Coronary artery (tissue), 2 donors: ENCODE measurements at regions not wholly inside any gene's neighbourhood (a gene's known extent, or its start where the extent isn't known, plus 50 kb on each side); places are given as distances from the start of the nearest gene placed in this dataset.

ENCODE experiments used
- DNase-seq: peaks from one replicate; pipeline ENCODE4 v3.0.0-alpha.2; 2017; ENCODE audit warnings: low spot score
- H3K27ac ChIP-seq, 2 donors: fragments of 200-600 bp; sonication (generic); one replicate each; pipeline ENCODE4 v1.5.1; 2016 to 2019
- H3K4me3 ChIP-seq: fragments of 200-600 bp; sonication (generic); 2 replicates; pipeline ENCODE4 v1.5.1; 2016; ENCODE audit warnings: mild to moderate bottlenecking, moderate library complexity
- CTCF ChIP-seq: fragments of 200-600 bp; sonication (generic); IDR thresholded peaks from one replicate; pipeline ENCODE4 v1.5.1; 2019; ENCODE audit warnings: antibody characterized with exemption

GRCh38 chr13:28590461-28590860 is 68.5 kb upstream of the POMP start:
- H3K4me3 ChIP-seq: no peak overlapping the region
- TF ChIP-seq CTCF: no peak
- no peak for DNase-seq
- no peak overlapping the region for H3K27ac ChIP-seq

DNA sequence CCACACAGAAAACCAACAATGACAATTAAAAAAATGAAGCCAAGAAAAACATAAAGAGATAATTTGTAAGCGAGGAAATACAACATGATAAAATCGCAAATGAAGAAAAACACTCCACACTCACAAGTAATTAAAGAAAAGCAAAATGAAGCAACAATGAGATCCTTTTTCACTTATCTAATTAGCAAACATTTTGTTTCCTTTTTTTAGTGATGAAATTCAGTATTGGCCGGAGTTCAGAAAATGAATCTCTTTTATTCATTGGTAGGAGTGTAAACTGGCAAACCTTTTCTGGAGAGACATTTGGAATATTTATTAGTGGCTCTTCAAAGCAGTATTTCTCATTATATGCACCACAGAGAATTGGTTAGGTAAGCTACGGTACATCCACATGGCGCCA is 70.6 kb upstream of the POMP start:
- no peak for TF ChIP-seq CTCF
- no peak overlapping the region for H3K4me3 ChIP-seq
- H3K27ac ChIP-seq: no peak overlapping the region
- no peak for DNase-seq

- no peak overlapping the region for H3K4me3 ChIP-seq
- H3K27ac ChIP-seq: no peak overlapping the region
- no peak for TF ChIP-seq CTCF
- no peak for DNase-seq
These were observed 71.8 kb upstream of the POMP start for GRCh38 chr13:28587174-28587540.

DNA sequence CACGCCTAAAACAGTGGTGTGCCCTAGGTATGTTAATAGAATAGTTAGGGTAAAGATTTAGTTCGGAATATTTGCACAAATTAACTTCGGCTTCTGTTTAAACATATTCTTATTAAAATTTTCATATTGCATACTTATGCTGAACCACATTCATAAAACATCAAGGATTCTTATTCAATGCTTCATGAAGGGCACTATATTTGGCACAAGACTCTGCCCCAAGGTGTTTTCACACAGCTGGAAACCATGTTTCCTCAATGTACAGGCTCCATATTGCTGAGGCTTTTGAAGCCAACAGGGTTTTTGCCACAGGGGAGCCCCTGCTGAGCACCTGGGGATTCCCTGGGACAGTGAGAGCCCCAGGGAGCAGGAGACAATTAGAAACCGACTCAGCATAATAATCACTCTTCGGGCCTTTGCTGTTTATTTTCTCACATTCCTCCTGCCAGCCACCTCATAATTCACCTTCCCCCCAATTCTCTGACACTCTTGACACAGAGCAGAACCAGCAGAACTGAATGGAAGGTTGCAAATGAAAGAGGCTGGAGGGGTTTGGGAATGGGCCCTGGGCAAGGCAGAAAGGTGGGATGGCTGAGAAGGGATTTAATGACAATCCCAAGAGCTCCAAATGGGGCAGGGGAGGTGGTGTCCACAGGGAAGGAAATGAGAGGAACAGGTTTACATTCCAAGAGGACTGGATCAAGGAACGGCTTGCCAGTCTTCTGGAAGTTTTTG is 72.3 kb upstream of the POMP start:
- Histone ChIP-seq H3K4me3 (no peak overlapping the region), H3K27ac (no peak overlapping the region)
- no peak for TF ChIP-seq CTCF
- DNase-seq: no peak

- Histone ChIP-seq H3K27ac (no peak overlapping the region), H3K4me3 (no peak overlapping the region)
- DNase-seq: no peak
- TF ChIP-seq CTCF: no peak
These were observed 73.4 kb upstream of the POMP start for GRCh38 chr13:28585561-28585960.

DNA sequence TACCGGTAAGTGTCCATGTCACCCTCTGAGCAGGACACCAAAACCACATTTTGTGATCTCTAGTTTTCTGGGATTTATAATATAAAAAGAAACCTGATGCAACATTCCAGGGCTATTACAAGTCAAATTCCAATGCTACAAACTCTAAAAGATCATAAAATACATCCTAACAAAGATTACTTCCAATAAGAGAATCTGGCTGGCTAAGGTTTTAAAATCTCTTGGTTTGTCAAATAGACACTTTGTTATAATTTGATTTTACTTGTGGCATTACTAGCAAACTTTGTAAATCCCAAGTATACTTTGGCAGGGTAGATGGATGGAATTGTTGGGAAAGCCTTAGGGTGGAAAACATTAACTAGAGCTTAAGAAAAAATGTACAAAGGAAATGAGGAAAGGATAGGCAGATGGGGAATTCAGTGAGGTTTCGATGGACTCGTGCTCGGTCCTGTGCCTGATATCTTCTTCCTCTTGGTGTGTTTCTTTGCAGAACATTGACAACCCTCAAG is 74.0 kb upstream of the POMP start:
- no peak overlapping the region for H3K27ac ChIP-seq
- H3K4me3 ChIP-seq: no peak overlapping the region
- TF ChIP-seq CTCF: no peak
- no peak for DNase-seq

GRCh38 chr13:28583651-28584091 is 75.3 kb upstream of the POMP start:
- no peak overlapping the region for H3K4me3 ChIP-seq
- no peak for DNase-seq
- no peak overlapping the region for H3K27ac ChIP-seq
- no peak for TF ChIP-seq CTCF
